Thymus (tissue), 11 donors: ENCODE measurements at regions not wholly inside any gene's neighbourhood (a gene's known extent, or its start where the extent isn't known, plus 50 kb on each side); places are given as distances from the start of the nearest gene placed in this dataset.

Experiments used
- DNase-seq, 9 donors: peaks; one replicate each; pipeline ENCODE4 v3.0.0-alpha.2; 2013; ENCODE audit warnings: low spot score in 9 of 9, low read depth in 6 of 9, missing footprints in 1 of 9
- H3K27ac ChIP-seq, 2 donors: one replicate each; pipeline ENCODE4 v1.5.1; 2013; ENCODE audit warnings: control low read depth in 1 of 2, low read depth in 1 of 2, low read length in 1 of 2, mild to moderate bottlenecking in 1 of 2, moderate library complexity in 1 of 2
- H3K27me3 ChIP-seq, 2 donors: one replicate each; pipeline ENCODE4 v1.5.1; 2013; ENCODE audit warnings: low read length in 1 of 2; ENCODE audit not compliant: control insufficient read depth in 2 of 2, insufficient read depth in 1 of 2
- H3K36me3 ChIP-seq, 2 donors: one replicate each; pipeline ENCODE4 v1.5.1; 2013; ENCODE audit warnings: low read length in 1 of 2, mild to moderate bottlenecking in 1 of 2, moderate library complexity in 1 of 2; ENCODE audit not compliant: control insufficient read depth in 2 of 2, insufficient read depth in 2 of 2
- H3K4me1 ChIP-seq, 2 donors: one replicate each; pipeline ENCODE4 v1.5.1; 2013; ENCODE audit warnings: low read length in 2 of 2; ENCODE audit not compliant: control insufficient read depth in 2 of 2, insufficient read depth in 2 of 2
- H3K4me3 ChIP-seq, 2 donors: one replicate each; pipeline ENCODE4 v1.5.1; 2013; ENCODE audit warnings: low read length in 2 of 2, control low read depth in 1 of 2, mild to moderate bottlenecking in 1 of 2
- H3K9me3 ChIP-seq, 2 donors: one replicate each; pipeline ENCODE4 v1.5.1; 2013; ENCODE audit warnings: low read length in 1 of 2, mild to moderate bottlenecking in 1 of 2; ENCODE audit not compliant: control insufficient read depth in 2 of 2, insufficient read depth in 1 of 2
- WGBS: extraction: QIAGEN DNeasy Blood & Tissue Kit; methylation state at CpG from one replicate; pipeline ENCODE4 v1.1.7; 2013; 5-methylcytosine and 5-hydroxymethylcytosine counted together
- donor health status: healthy.

GRCh38 chr6:16985513-16986284 lies 116.2 kb upstream of the STMND1 start:
- WGBS = 41% methylated on average over 10 of the region's 10 CpGs
- H3K4me3 ChIP-seq = no peak overlapping the region

GRCh38 chr6:16982807-16983206 lies 119.0 kb upstream of the STMND1 start:
- WGBS = 92% methylated on average over 3 of the region's 3 CpGs
- DNase-seq = peak in 1 of 9 donors; percentile 27

More at GRCh38 chr6:16985513-16986284, 116.2 kb upstream of the STMND1 start:
- no peak for DNase-seq
- Histone ChIP-seq H3K27me3 (no peaks in the 10 kb centered on the region), H3K4me1 (peaks cover 0 to 3% of the 10 kb centered on the region in 2 donors), H3K36me3 (no peaks in the 10 kb centered on the region), H3K27ac (peak overlapping the region; percentile 8 to 71), H3K9me3 (no peaks in the 10 kb centered on the region)

GRCh38 chr6:16979677-16980370 lies 122.0 kb upstream of the STMND1 start:
- Histone ChIP-seq H3K27ac (no peak overlapping the region), H3K9me3 (no peaks in the 10 kb centered on the region), H3K27me3 (no peaks in the 10 kb centered on the region), H3K36me3 (no peaks in the 10 kb centered on the region), H3K4me1 (no peaks in the 10 kb centered on the region), H3K4me3 (no peak overlapping the region)
- DNase-seq = no peak
- 94% methylated on average over 7 of the region's 7 CpGs for WGBS

More at GRCh38 chr6:16982807-16983206, 119.0 kb upstream of the STMND1 start:
- H3K27me3 ChIP-seq = no peaks in the 10 kb centered on the region
- H3K9me3 ChIP-seq = no peaks in the 10 kb centered on the region
- no peak overlapping the region for H3K4me3 ChIP-seq
- H3K27ac ChIP-seq = no peak overlapping the region
- H3K4me1 ChIP-seq = peaks cover 0 to 3% of the 10 kb centered on the region in 2 donors
- H3K36me3 ChIP-seq = no peaks in the 10 kb centered on the region

GRCh38 chr6:16978686-16979085 lies 123.2 kb upstream of the STMND1 start:
- Histone ChIP-seq H3K4me1 (no peaks in the 10 kb centered on the region), H3K36me3 (no peaks in the 10 kb centered on the region), H3K27ac (no peak overlapping the region), H3K9me3 (no peaks in the 10 kb centered on the region), H3K27me3 (no peaks in the 10 kb centered on the region), H3K4me3 (no peak overlapping the region)
- no peak for DNase-seq

GRCh38 chr6:16976385-16977183 lies 125.3 kb upstream of the STMND1 start:
- H3K4me3 ChIP-seq = no peak overlapping the region
- H3K9me3 ChIP-seq = no peaks in the 10 kb centered on the region
- no peak overlapping the region for H3K27ac ChIP-seq
- no peaks in the 10 kb centered on the region for H3K36me3 ChIP-seq
- no peaks in the 10 kb centered on the region for H3K27me3 ChIP-seq
- no peak for DNase-seq
- whole genome bisulfite sequencing = 96% methylated on average over 7 of the region's 7 CpGs
- no peaks in the 10 kb centered on the region for H3K4me1 ChIP-seq

- H3K4me1 ChIP-seq = no peaks in the 10 kb centered on the region
- no peaks in the 10 kb centered on the region for H3K36me3 ChIP-seq
- H3K4me3 ChIP-seq = no peak overlapping the region
- H3K27ac ChIP-seq = no peak overlapping the region
- no peaks in the 10 kb centered on the region for H3K27me3 ChIP-seq
- 94% methylated on average over 6 of the region's 6 CpGs for WGBS
- H3K9me3 ChIP-seq = no peaks in the 10 kb centered on the region
- DNase-seq = no peak
Observed at GRCh38 chr6:16974704-16975359, 127.0 kb upstream of the STMND1 start.

GRCh38 chr6:16974387-16974673 lies 127.5 kb upstream of the STMND1 start:
- no peaks in the 10 kb centered on the region for H3K27me3 ChIP-seq
- no peak overlapping the region for H3K4me3 ChIP-seq
- no peaks in the 10 kb centered on the region for H3K9me3 ChIP-seq
- H3K4me1 ChIP-seq = no peaks in the 10 kb centered on the region
- H3K36me3 ChIP-seq = no peaks in the 10 kb centered on the region
- H3K27ac ChIP-seq = no peak overlapping the region
- no peak for DNase-seq

GRCh38 chr6:16973545-16974386 lies 128.1 kb upstream of the STMND1 start:
- DNase-seq = no peak
- no peaks in the 10 kb centered on the region for H3K4me1 ChIP-seq
- H3K36me3 ChIP-seq = no peaks in the 10 kb centered on the region
- H3K4me3 ChIP-seq = no peak overlapping the region
- no peaks in the 10 kb centered on the region for H3K9me3 ChIP-seq
- 84% methylated on average over 12 of the region's 12 CpGs for WGBS
- H3K27ac ChIP-seq = no peak overlapping the region
- H3K27me3 ChIP-seq = no peaks in the 10 kb centered on the region
